ENCODE measurements at regions not wholly inside any gene's neighbourhood (a gene's known extent, or its start where the extent isn't known, plus 50 kb on each side); places are given as distances from the start of the nearest gene placed in this dataset.
"Not testable (repeated sequence)": the region's sequence is repeated elsewhere in the genome, so short reads cannot be mapped to it uniquely, and the experiment has no call there.

- no peak for DNase-seq (ENCODE audit: low read depth, low spot score)
Observed at GRCh38 chr4:66930206-66930605, 615.1 kb downstream of the CENPC start.

GRCh38 chr4:66929748-66930147, 615.6 kb downstream of the CENPC start:
- DNase-seq (ENCODE audit: low read depth, low spot score), result no peak

GRCh38 chr4:66928881-66929280, 616.4 kb downstream of the CENPC start:
- not testable (repeated sequence) for DNase-seq (ENCODE audit: low read depth, low spot score)

GRCh38 chr4:66927937-66928336, 617.4 kb downstream of the CENPC start:
- no peak for DNase-seq (ENCODE audit: low read depth, low spot score)

- DNase-seq (ENCODE audit: low read depth, low spot score), result no peak
Observed at GRCh38 chr4:66926687-66927086, 618.6 kb downstream of the CENPC start.

GRCh38 chr4:66923081-66923865, 622.0 kb downstream of the CENPC start:
- DNase-seq (ENCODE audit: low read depth, low spot score), result no peak

GRCh38 chr4:66921433-66921832, 623.9 kb downstream of the CENPC start:
- DNase-seq (ENCODE audit: low read depth, low spot score), result no peak

GRCh38 chr4:66920514-66920913, 624.8 kb downstream of the CENPC start:
- DNase-seq (ENCODE audit: low read depth, low spot score), result no peak

- DNase-seq (ENCODE audit: low read depth, low spot score), result no peak
Observed at GRCh38 chr4:66911880-66912279, 633.4 kb downstream of the CENPC start.

- no peak for DNase-seq (ENCODE audit: low read depth, low spot score)
Observed at GRCh38 chr4:66906314-66906713, 639.0 kb downstream of the CENPC start.

GRCh38 chr4:66899422-66900065, 645.8 kb downstream of the CENPC start:
- DNase-seq (ENCODE audit: low read depth, low spot score), result no peak

- DNase-seq (ENCODE audit: low read depth, low spot score), result no peak
Observed at GRCh38 chr4:66893807-66894206, 651.5 kb downstream of the CENPC start.

- DNase-seq (ENCODE audit: low read depth, low spot score), result no peak
Observed at GRCh38 chr4:66887061-66887460, 658.2 kb downstream of the CENPC start.

- DNase-seq (ENCODE audit: low read depth, low spot score), result no peak
Observed at GRCh38 chr4:66885501-66886165, 659.7 kb downstream of the CENPC start.

- no peak for DNase-seq (ENCODE audit: low read depth, low spot score)
Observed at GRCh38 chr4:66876946-66877345, 668.4 kb downstream of the CENPC start.

- DNase-seq (ENCODE audit: low read depth, low spot score), result no peak
Observed at GRCh38 chr4:66872661-66873060, 672.6 kb downstream of the CENPC start.

GRCh38 chr4:66863481-66863880, 681.8 kb downstream of the CENPC start:
- no peak for DNase-seq (ENCODE audit: low read depth, low spot score)

- DNase-seq (ENCODE audit: low read depth, low spot score), result no peak
Observed at GRCh38 chr4:66855956-66856355, 689.3 kb downstream of the CENPC start.

GRCh38 chr4:66853845-66854244, 691.5 kb downstream of the CENPC start:
- DNase-seq (ENCODE audit: low read depth, low spot score), result no peak

GRCh38 chr4:66852843-66853242, 692.5 kb downstream of the CENPC start:
- no peak for DNase-seq (ENCODE audit: low read depth, low spot score)

- DNase-seq (ENCODE audit: low read depth, low spot score), result no peak
Observed at GRCh38 chr4:66849596-66849995, 695.7 kb downstream of the CENPC start.

GRCh38 chr4:66842724-66843088, 702.6 kb downstream of the CENPC start:
- no peak for DNase-seq (ENCODE audit: low read depth, low spot score)
